Hepatocyte (in vitro differentiated cells): ENCODE measurements at regions not wholly inside any gene's neighbourhood (a gene's known extent, or its start where the extent isn't known, plus 50 kb on each side); places are given as distances from the start of the nearest gene placed in this dataset.

Source experiments
- DNase-seq: peaks from one replicate; pipeline ENCODE4 v3.0.0-alpha.2; 2016; ENCODE audit warnings: low spot score
- H2AFZ ChIP-seq: fragments of 200-600 bp; sonication (generic); 2 replicates; pipeline ENCODE4 v1.6.0; 2016; ENCODE audit warnings: antibody characterized with exemption, mild to moderate bottlenecking
- H3K27ac ChIP-seq: fragments of 200-600 bp; sonication (generic); 2 replicates; pipeline ENCODE4 v1.5.1; 2016; ENCODE audit warnings: mild to moderate bottlenecking
- H3K27me3 ChIP-seq: fragments of 200-600 bp; sonication (generic); 2 replicates; pipeline ENCODE4 v1.6.1; 2016
- H3K36me3 ChIP-seq: fragments of 200-600 bp; sonication (generic); replicated peaks from 2 replicates; pipeline ENCODE4 v1.5.1; 2016; ENCODE audit warnings: low read depth; ENCODE audit not compliant: insufficient read depth
- H3K4me1 ChIP-seq: fragments of 200-600 bp; sonication (generic); 2 replicates; pipeline ENCODE4 v1.5.1; 2016; ENCODE audit warnings: mild to moderate bottlenecking, moderate library complexity; ENCODE audit not compliant: insufficient read depth
- H3K4me2 ChIP-seq: fragments of 200-600 bp; sonication (generic); 2 replicates; pipeline ENCODE4 v1.6.0; 2016
- H3K4me3 ChIP-seq: fragments of 200-600 bp; sonication (generic); 2 replicates; pipeline ENCODE4 v1.5.1; 2016; ENCODE audit warnings: mild to moderate bottlenecking
- H3K79me2 ChIP-seq: fragments of 200-600 bp; sonication (generic); 2 replicates; pipeline ENCODE4 v1.6.0; 2017; ENCODE audit warnings: mild to moderate bottlenecking
- H3K9me2 ChIP-seq: fragments of 200-600 bp; sonication (generic); replicated peaks from 2 replicates; pipeline ENCODE4 v1.6.0; 2017; ENCODE audit warnings: mild to moderate bottlenecking; ENCODE audit not compliant: insufficient read depth
- H3K9me3 ChIP-seq: fragments of 200-600 bp; sonication (generic); 2 replicates; pipeline ENCODE4 v1.5.1; 2016; ENCODE audit warnings: low read depth, mild to moderate bottlenecking
- H4K20me1 ChIP-seq: fragments of 200-600 bp; sonication (generic); 2 replicates; pipeline ENCODE4 v1.6.0; 2016; ENCODE audit warnings: mild to moderate bottlenecking; ENCODE audit not compliant: insufficient read depth, poor library complexity, severe bottlenecking
- EZH2 ChIP-seq: fragments of 200-600 bp; sonication (generic); IDR thresholded peaks from 2 replicates; pipeline ENCODE4 v1.6.1; 2016; ENCODE audit warnings: antibody characterized with exemption, mild to moderate bottlenecking, borderline replicate concordance
- EZH2phosphoT487 ChIP-seq: fragments of 200-600 bp; sonication (generic); IDR thresholded peaks from one replicate; pipeline ENCODE4 v1.6.1; 2018; ENCODE audit warnings: antibody characterized with exemption, mild to moderate bottlenecking, low read depth, moderate library complexity; ENCODE audit not compliant: unreplicated experiment, severe bottlenecking
- WGBS: methylation state at CpG from one replicate; pipeline ENCODE4 v1.1.6; 2016; ENCODE audit warnings: low lambda C conversion rate; ENCODE audit errors: missing lambda C conversion rate; 5-methylcytosine and 5-hydroxymethylcytosine counted together
- TF ChIP-seq, protein P1 (sequence below): fragments of 200-600 bp; sonication (generic); IDR thresholded peaks from 2 replicates; pipeline ENCODE4 v1.5.1; 2016; ENCODE audit warnings: antibody characterized with exemption, mild to moderate bottlenecking; ENCODE audit not compliant: poor library complexity

DNA sequence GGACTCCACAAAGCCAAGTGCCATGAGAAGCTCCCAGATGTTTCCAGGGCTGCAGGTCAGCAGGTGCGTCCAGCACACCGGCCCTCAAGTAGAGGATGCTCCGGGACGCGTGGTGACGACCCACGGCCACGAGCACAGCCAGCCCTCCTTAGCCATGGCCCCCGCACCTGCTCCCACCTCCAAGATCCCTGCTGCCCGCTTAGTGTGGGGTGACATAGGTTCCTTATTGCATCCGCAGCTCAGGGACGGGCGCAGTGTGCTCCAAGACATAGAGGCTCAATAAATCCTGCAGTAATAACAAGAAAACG is 138.1 kb upstream of the RPS6KA2 start:
- H2AFZ ChIP-seq: no peak overlapping the region
- no peaks in the 10 kb centered on the region for H3K27me3 ChIP-seq
- no peaks in the 10 kb centered on the region for H3K9me3 ChIP-seq
- H3K36me3 ChIP-seq: no peaks in the 10 kb centered on the region
- H4K20me1 ChIP-seq: no peaks in the 10 kb centered on the region
- TF ChIP-seq, protein P1, sequence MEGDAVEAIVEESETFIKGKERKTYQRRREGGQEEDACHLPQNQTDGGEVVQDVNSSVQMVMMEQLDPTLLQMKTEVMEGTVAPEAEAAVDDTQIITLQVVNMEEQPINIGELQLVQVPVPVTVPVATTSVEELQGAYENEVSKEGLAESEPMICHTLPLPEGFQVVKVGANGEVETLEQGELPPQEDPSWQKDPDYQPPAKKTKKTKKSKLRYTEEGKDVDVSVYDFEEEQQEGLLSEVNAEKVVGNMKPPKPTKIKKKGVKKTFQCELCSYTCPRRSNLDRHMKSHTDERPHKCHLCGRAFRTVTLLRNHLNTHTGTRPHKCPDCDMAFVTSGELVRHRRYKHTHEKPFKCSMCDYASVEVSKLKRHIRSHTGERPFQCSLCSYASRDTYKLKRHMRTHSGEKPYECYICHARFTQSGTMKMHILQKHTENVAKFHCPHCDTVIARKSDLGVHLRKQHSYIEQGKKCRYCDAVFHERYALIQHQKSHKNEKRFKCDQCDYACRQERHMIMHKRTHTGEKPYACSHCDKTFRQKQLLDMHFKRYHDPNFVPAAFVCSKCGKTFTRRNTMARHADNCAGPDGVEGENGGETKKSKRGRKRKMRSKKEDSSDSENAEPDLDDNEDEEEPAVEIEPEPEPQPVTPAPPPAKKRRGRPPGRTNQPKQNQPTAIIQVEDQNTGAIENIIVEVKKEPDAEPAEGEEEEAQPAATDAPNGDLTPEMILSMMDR: no peak
- TF ChIP-seq EZH2 (no peak), EZH2phosphoT487 (no peak)
- no peaks in the 10 kb centered on the region for H3K79me2 ChIP-seq
- H3K4me2 ChIP-seq: no peak overlapping the region
- H3K27ac ChIP-seq: no peak overlapping the region
- 98% methylated on average over 14 of the region's 14 CpGs for WGBS
- no peak for DNase-seq
- H3K9me2 ChIP-seq: no peaks in the 10 kb centered on the region
- H3K4me1 ChIP-seq: no peaks in the 10 kb centered on the region
- no peak overlapping the region for H3K4me3 ChIP-seq

DNA sequence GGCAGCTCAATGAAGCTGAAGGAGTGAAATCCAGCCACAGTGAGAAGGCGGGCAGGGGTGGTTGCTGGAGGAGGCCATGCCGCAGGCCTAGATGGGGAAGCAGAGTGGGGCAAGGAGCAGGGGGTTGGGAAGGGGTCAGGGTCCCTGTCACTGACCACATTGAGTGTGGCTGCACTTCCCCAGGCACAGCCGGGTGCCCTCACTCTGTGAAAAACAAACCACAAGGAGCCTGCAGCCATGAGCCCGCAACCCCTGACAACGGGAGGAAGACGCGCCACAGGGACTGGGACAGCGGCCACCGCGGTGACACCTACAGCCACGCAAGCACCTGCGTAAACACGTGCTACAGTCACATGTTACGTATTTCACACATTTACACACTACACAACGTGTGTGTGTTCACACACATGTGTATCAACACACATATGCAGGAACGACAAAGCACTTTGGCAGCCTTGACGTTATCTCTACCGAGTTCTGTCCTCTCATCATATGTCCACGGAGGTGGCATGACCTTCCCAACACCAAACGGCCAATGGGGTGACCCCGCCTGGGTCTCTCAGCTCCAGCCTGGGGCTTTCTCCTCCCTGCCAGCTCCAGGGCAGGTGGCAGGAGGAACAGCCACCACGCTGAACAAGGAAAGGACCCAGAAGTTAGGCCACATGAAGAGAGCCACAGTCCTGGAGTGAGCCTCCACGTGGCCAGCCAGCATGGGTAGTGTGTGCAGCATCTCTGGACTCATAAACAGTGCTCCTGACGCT is 137.6 kb upstream of the RPS6KA2 start:
- Histone ChIP-seq H3K4me3 (no peak overlapping the region), H3K27me3 (no peaks in the 10 kb centered on the region), H3K36me3 (no peaks in the 10 kb centered on the region), H3K9me2 (no peaks in the 10 kb centered on the region), H3K79me2 (no peaks in the 10 kb centered on the region), H3K4me1 (no peaks in the 10 kb centered on the region), H3K4me2 (no peak overlapping the region), H3K9me3 (no peaks in the 10 kb centered on the region), H4K20me1 (no peaks in the 10 kb centered on the region), H3K27ac (no peak overlapping the region), H2AFZ (no peak overlapping the region)
- TF ChIP-seq, protein P1: no peak
- TF ChIP-seq EZH2phosphoT487: no peak
- no peak for TF ChIP-seq EZH2
- no peak for DNase-seq
- WGBS: 96% methylated on average over 23 of the region's 24 CpGs

DNA sequence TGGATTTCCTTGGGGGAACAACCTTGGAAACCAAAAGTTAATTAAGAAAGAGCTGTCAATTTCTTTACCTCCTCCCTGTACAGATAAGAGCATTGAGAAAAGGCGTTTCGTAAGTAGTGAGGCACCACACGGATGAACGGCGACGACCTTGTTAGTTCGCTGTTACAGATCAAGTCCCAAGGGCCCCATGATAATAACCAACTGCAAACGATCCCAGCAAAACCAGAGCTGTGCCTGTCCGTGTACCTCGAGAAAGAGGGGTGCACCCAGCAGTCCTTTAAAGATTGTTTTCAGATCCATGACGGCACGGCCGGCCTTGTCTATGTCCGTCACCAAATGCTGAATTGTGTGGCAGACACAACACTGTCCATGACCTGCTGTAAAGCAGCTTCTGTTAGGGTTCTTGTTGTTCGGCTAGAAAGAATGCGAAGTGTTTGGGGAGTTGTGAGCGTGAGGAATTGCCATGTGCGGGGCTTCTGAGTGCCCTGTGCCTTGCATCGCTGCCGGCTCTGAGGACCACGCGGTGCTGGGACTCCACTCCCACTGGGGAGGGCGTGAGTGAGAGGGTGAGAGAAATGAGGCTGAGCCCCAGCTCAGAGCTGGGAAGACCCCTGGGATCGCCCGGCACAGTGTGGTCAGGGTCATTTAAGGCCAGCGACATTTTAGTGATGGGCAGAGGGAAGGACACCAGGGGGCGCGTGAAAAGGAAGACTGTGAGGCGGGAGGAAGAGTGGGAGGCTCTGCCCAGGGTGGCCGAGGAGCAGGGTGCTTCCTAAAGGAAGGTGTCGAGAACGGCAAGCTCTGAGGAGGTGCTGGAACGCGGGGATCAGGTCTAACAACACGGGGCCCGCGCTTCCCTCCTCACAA is 136.8 kb upstream of the RPS6KA2 start:
- DNase-seq: no peak
- no peak overlapping the region for H3K27ac ChIP-seq
- H3K4me1 ChIP-seq: no peaks in the 10 kb centered on the region
- no peak overlapping the region for H3K4me3 ChIP-seq
- no peak overlapping the region for H2AFZ ChIP-seq
- TF ChIP-seq, protein P1: no peak
- no peak for TF ChIP-seq EZH2phosphoT487
- no peak for TF ChIP-seq EZH2
- H4K20me1 ChIP-seq: no peaks in the 10 kb centered on the region
- no peaks in the 10 kb centered on the region for H3K9me3 ChIP-seq
- WGBS: 92% methylated on average over 35 of the region's 37 CpGs
- H3K9me2 ChIP-seq: no peaks in the 10 kb centered on the region
- H3K27me3 ChIP-seq: no peaks in the 10 kb centered on the region
- H3K79me2 ChIP-seq: no peaks in the 10 kb centered on the region
- no peak overlapping the region for H3K4me2 ChIP-seq
- no peaks in the 10 kb centered on the region for H3K36me3 ChIP-seq
